HG03159 (cell line): ENCODE measurements at regions not wholly inside any gene's neighbourhood (a gene's known extent, or its start where the extent isn't known, plus 50 kb on each side); places are given as distances from the start of the nearest gene placed in this dataset.
"Not testable (repeated sequence)": the region's sequence is repeated elsewhere in the genome, so short reads cannot be mapped to it uniquely, and the experiment has no call there.

Experiments used
- ATAC-seq: cut with Tn5 transposase; IDR thresholded peaks from one replicate; pipeline ENCODE4 v1.9.1; 2021; ENCODE audit warnings: mild to moderate bottlenecking, moderate library complexity; ENCODE audit not compliant: unreplicated experiment

DNA sequence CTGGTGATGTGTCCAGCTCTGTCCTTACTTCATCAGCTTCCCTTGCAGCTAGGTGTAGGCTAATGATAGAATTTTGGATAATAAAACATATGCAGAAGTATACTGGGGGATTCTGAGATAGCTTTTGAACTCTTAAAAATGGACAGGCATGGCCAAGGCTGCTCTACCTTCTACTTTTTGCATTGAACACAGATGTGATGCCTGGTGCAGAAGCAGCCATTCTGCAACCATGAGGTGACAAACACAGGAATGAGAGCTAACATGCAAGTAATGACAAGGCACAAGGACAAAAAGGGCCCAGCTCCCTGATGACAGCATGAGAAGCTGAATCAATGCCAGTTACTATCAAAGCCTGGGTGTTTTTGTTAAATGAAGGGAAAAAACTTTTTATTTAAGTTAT lies 686.5 kb upstream of the AUTS2 start:
- no peak for ATAC-seq

DNA sequence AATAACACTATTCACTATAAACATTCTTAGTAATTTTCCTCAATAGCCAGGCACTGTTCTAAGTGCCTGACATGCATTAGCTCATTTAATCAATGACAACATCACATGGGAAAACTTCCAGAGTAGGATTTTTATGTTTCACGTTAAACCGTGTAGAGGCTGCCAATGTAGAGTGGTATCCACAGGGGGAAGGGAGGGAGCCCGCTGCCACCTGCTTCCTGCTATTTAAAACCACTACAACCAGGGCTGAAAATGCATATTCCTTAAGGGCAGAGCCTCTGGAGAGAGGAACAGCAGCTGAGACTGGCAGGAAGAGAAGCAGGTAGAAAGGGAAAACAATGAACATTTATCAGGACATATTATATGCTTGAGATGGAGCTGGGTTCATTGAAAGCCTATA lies 684.3 kb upstream of the AUTS2 start:
- no peak for ATAC-seq

GRCh38 chr7:68917041-68917651 lies 681.1 kb upstream of the AUTS2 start:
- no peak for ATAC-seq

- ATAC-seq: no peak
Observed at GRCh38 chr7:68918621-68919020, 679.7 kb upstream of the AUTS2 start.

GRCh38 chr7:68922850-68923249 lies 675.4 kb upstream of the AUTS2 start:
- no peak for ATAC-seq

DNA sequence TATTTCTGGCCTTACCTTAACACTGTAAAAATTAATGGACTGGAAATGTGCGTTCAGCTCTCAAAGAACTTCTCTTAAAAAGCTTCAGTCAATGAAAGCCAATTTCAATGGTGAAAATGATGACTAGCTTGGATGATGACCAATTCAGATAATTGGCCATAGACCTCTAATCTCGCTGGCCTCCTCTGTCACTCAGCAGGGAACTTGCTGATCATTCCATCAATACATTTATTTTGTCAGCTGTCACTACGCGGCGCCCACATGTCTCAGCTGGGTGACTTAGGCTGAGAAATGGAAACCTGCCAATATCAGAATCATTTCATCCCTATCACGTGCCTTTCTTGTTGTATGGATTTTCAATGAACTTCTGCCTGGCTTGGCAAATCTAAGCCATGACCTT lies 673.0 kb upstream of the AUTS2 start:
- no peak for ATAC-seq

DNA sequence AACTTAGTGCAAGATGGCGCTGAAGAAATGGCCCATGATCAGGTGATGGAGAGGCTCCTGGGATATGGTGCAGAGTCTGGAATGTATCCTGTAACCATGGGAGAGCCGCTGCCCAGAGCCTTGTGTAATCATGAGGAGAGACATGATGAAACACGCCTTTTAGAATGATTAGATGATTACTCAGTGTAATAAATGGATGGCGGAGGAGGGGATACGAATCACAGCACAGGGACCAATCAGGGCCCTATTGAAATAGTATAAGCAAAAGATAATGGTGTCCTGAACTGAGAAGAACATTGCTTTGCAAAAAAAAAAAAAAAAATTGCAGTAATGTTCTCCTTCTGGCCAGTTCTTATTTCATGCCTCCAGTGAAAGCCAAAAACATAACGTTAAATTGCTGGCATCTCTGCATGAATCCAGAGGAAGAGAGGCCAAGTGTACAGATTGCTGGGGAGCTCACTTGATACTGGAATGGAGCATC lies 668.5 kb upstream of the AUTS2 start:
- ATAC-seq: no peak

GRCh38 chr7:68936471-68937035 lies 661.7 kb upstream of the AUTS2 start:
- ATAC-seq: no peak

- ATAC-seq: no peak
Observed at GRCh38 chr7:68938151-68938550, 660.1 kb upstream of the AUTS2 start.

DNA sequence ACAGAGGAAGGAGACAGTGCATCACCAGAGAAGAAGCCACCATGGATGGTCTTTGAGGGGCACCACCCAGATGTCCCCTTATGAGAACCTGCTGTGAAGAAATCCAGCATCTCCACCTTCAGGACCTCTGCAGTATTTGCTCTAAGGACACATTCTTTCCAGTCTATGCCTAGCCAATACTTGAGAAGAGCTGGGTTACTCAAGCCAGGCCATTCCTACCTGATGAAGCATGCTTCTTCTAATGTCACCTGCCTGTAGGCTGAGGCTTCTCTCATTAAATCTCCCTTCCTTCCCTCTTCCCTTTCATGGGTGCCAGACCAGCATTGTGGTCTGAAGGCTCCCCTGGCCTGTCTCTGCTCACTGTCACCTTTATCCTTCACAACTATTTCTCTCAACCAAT lies 654.5 kb upstream of the AUTS2 start:
- ATAC-seq: no peak

GRCh38 chr7:68955656-68956055 lies 642.6 kb upstream of the AUTS2 start:
- ATAC-seq: no peak

DNA sequence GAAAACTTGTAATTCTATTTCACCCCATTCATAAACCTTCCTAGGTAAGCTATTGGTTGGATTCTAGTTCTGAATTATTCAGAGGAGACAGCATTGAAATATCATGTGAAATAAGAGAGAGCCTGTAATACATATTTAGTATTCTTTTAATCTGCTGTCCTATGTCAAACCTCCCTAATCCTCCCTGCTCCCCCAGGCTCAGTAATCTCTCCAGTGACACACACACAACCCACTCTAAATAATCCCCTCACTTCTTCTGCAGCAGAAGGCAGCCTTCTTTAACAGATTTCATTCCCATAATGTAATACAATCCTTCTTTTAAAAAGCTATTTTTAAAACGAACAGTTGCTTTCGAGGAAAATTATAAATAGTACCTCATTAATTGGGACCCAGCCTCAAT lies 639.7 kb upstream of the AUTS2 start:
- ATAC-seq: no peak

DNA sequence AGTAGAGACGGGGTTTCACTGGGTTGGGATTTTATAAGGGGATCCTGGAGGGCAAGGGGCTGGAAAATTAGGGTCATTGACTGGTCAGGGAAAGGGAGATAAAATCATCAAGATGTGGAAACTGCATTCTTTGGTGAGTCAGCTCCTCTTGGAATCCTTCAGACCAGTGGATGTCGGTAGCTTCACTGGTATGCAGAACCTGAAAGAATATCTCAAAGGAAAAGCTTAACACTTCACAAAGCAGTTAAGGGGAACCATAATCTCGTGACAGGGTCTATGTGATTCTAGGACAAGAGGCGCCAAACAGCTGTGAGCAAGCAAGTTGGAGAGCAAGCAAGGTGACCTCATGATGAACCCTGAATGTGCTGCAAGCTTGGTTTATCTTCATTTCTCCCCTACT lies 634.7 kb upstream of the AUTS2 start:
- ATAC-seq: no peak

DNA sequence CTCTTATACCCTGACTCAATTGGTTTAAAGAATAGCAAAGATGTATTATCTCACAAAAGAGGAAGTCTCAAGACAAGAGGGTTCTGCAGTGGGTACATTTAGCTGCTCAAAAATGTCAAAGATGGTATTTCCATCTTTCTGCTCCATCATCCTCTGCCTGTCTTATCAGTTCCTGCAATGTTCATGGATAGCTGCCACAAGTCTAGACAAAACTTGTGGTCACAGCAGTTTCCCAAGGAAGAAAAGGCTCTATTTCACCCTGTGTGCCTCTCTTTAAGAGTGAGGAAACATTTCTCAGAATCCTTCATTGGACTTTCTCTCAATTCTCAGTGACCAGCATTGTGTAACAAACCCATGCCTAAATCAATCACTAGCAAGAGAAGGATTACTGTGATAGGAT lies 634.2 kb upstream of the AUTS2 start:
- no peak for ATAC-seq

DNA sequence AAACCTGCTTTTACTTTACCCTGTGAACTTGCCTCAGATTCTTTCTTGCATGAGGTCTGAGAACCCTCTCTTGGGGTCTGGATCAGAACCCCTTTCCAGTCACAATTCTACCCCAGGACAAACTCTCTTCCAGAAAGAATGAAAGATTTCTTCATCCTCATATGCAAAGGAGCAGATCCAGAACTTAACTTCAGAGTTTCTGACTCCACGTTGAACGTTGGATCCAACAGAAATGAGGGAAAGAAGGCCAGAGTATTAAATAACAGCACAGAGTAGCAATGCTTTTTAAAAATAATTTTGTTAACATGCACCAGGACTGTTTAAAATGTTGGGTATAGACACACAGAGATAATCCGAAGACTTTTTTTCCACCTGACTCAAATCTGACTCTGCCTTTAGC lies 632.9 kb upstream of the AUTS2 start:
- ATAC-seq: no peak

DNA sequence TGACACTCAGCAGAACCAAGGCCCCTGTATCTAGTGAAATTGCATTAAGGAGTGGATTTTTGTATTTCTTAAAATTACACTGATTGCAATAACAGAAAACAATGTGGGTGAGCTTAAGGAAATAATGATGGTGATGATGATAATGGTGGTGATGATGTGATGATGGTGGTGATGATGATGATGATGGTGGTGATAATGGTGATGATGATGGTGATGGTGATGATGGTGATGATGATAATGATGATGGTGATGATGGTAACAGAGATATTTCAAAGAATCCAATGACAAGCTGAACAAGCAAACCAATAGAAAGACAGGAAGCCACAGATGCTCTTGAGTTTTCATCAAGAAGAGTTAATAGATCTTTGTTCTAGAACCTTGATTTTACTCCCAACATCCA lies 630.7 kb upstream of the AUTS2 start:
- ATAC-seq: no peak

GRCh38 chr7:68969571-68969970 lies 628.7 kb upstream of the AUTS2 start:
- no peak for ATAC-seq

GRCh38 chr7:68971634-68972340 lies 626.5 kb upstream of the AUTS2 start:
- no peak for ATAC-seq

DNA sequence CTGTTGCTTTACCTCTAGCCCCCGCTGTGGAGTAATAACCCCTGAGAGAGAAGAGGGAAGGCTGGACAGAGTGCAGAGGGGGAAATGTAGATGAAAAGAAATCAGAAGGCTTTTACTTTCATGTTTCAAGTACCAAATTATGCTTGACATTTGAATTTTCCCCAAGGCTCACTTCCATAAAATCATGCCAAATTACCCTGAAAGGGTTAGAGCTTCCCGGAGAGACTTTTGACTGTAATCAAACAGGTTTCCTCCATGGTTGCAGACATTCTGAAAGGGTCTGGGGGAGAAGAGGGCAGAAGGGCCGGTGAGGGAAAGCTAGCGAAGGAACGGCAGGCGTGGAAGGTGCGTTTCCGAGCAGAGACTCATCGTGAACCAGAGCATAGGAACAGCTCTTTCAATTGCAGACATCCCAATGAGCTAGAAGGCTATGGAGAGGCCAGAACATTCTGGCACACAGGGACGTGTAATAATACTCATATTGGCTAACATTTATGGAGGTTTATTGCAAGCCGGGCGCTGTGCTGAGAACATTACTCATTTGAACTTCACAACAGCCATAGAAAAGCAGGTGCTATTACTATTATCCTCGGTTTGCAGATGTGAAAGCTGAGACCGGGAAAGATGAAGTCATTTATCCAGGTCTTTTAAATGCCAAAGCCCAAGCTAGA lies 620.8 kb upstream of the AUTS2 start:
- ATAC-seq: no peak

DNA sequence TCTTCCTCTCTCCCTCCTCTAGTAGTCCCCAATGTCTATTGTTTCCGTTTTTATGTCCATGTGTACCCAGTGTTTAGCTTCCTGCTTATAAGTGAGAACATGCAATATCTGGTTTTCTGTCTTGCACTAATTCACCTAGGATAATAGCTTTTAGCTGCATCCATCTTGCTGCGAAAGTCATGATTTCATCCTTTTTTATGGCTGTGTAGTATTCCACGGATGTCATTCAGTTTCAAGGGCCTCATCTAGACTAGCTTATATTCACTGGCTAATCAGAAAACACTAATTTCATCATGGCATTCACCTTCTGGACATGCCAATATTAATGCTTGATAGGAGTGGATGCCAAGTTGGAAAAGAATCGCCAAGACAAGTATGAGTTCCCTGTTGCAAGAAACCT lies 619.6 kb upstream of the AUTS2 start:
- no peak for ATAC-seq

DNA sequence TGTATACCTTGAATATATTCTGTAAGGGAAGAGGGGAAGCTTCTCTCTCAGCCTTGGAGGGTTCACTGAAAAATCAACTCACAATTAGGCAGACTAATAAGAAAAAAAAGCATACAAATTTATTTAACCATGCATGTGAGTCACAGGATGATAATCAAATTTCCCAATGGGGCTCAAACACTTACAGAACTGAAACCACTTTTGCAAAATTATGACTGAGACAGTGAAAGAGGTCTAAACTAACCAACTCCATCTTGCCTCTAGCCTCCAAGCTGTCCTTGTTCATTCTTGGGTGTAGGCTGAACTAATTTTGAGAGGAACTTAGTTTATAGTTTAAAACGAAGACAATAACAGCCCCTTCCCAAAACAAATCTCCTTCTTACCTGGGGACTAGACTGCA lies 618.3 kb upstream of the AUTS2 start:
- no peak for ATAC-seq

DNA sequence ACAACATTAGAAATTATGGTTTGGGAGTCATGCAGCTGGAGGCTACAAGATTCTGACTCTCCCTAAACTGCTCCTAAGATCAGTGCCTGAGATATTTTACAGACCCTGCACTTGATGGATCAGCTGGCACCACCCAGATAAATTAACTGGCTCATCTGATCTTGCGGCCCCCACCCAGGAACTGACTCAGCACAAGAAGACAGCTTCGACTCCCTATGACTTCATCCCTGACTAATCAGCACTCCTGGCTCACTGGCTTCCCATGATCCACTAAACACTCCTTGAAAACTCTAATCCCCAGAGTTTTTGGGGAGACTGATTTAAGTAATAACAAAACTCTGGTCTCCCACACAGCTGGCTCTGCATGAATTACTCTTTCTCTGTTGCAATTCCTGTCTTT lies 617.8 kb upstream of the AUTS2 start:
- not testable (repeated sequence) for ATAC-seq
